Stimulated activated CD4-positive, alpha-beta T cell treated with anti-CD3 and anti-CD28 coated beads, Interleukin-1b, Interleukin-23, amount 100 ng/mL, for 4 hours (primary cell): ENCODE measurements at regions not wholly inside any gene's neighbourhood (a gene's known extent, or its start where the extent isn't known, plus 50 kb on each side); places are given as distances from the start of the nearest gene placed in this dataset.

Experiments used
- DNase-seq, 2 donors: peaks; one replicate each; pipeline ENCODE4 v3.0.0-alpha.2; 2020; ENCODE audit warnings: low read depth in 2 of 2

GRCh38 chr3:110743984-110744383 lies 327.6 kb upstream of the NECTIN3 start:
- DNase-seq = no peak

DNA sequence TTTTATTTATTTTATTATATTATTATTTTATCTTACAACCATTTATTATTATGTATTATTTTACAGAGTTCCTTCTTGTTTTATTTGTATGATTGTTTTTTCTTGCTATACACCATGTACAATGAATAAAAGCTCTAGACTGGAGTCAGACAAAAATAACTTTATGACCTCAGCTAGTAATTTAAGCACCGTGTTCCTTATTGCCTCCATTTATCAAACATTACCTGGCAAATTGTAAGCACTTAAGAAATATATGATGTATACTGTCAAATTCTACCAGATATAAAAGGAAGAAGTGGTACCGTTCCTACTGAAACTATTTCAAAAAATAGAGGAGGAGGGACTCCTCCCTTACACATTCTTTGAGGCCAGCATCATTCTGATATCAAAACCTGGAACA lies 326.9 kb upstream of the NECTIN3 start:
- no peak for DNase-seq

GRCh38 chr3:110749006-110749405 lies 322.6 kb upstream of the NECTIN3 start:
- DNase-seq = no peak

GRCh38 chr3:110750201-110750600 lies 321.4 kb upstream of the NECTIN3 start:
- no peak for DNase-seq

DNA sequence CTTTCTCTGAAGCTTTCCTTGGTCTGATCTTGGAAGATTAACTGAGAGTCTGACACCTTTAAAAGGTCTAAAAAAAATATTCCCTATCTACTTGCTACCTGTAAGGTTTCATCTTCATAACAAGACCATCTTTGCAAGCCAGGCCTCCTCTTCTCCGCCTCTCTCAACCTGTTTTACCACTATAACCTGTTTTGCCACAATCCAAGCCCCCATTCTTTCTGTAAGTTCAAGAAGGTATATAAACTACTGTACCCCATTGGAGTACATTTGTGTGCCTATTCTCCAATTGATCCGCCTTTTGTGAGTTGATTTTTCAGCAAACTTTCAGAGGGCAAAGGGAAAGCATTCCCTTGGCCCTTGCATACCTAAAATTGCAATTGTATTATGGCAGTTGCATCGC lies 319.3 kb upstream of the NECTIN3 start:
- no peak for DNase-seq

DNA sequence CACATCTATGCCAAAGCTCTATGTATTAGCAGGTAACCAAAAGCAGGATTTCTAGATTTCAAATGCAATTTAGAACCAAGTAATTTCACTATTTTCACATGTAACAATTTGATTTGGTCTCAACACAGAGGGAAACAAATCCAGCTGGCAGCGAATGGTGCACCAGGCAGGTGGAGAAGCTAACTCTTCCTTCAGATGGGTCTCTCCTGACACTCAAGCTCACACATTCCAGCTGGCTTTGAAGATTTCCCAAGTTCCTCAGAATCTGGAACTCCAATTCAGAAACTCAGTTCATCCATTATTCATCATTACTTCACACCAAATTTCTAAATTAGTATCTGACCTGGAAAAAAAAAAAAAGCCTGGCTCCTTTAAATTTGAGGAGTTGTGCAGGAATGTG lies 318.1 kb upstream of the NECTIN3 start:
- DNase-seq = no peak

- DNase-seq = no peak
Observed at GRCh38 chr3:110754212-110754916, 317.3 kb upstream of the NECTIN3 start.

GRCh38 chr3:110755345-110755744 lies 316.3 kb upstream of the NECTIN3 start:
- no peak for DNase-seq

GRCh38 chr3:110756705-110757104 lies 314.9 kb upstream of the NECTIN3 start:
- no peak for DNase-seq

DNA sequence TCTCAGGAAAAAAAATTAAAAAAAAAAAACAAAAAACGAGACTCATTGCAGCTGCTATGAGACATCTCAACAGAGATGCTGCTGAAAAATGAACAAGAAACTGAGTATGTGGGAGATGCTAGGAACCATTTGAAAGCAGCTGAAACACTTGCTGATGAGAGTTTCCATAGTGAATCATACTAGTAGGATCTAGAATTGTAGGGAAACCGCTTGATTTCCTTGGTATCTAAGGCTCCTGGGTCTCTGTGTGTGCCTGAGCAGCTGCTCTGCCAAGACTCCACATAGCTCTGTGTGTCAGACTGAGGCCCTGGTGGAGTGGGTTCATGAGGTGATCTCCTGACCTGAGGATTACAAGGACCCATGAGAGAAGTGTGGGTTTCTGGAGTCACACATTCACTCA lies 313.4 kb upstream of the NECTIN3 start:
- DNase-seq = no peak

- no peak for DNase-seq
Observed at GRCh38 chr3:110767156-110767555, 304.5 kb upstream of the NECTIN3 start.

DNA sequence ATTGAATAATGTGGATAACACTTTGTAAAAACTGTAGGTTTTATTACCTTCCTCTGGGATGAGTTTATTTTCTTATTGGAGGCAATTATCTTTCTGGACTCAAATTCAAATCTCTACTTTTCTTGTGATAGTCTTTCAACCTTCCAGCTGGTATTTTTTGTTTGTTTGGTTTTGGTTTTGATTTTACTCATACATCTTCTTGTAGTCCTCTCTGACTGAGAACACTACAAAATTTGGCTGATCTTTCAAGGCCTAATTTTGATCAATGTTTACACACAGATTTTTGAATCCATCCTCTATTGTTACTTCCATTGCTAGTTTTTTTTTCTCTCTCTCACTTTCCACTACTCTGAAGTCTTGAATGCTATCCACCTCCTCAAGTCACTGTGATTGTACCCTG lies 303.8 kb upstream of the NECTIN3 start:
- DNase-seq = no peak

DNA sequence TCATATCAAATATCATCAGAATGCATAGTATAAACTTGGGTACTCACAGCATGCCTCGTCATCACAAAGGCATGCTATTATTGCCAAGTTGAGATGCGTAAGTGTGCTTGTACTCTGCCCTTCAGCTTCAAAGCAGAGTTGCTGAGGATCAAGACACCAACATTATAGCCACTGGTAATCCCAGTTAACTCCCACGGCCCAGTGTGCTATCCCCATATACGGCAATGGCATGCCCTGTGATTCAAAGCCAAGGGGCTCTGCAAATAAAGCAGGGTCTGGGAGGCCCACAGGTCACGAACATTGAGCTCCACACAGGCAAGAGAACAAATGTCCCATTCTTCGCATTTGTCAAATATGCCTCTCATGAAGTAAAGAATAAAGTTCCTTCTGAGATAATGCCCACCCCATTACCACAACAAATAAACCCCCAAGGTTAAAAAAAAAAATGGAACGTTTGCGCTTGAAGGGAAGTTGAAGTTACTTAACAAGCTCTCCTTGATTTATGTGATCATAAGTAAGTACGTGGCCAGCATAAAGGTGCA lies 298.1 kb upstream of the NECTIN3 start:
- no peak for DNase-seq

- DNase-seq = no peak
Observed at GRCh38 chr3:110774496-110775265, 296.9 kb upstream of the NECTIN3 start.

- no peak for DNase-seq
Observed at GRCh38 chr3:110779581-110779980, 292.0 kb upstream of the NECTIN3 start.

DNA sequence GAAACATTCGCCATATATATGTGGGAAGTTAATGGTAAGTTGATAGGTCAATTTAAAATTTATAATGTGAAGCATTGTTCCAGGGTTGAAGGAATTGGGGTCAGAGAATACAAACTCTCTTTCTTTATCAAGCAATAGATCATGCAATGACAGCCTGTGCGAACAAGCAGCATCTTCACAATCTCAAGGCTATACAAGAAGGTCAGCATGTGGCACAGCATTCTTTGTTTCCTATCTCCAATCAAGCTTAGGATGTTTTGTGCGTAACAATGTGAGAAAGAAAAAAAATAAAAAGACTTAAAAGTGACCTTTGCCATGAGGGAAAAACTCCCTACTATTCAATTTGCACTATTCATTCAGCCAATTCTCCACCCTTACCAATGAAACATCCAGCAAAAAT lies 288.1 kb upstream of the NECTIN3 start:
- no peak for DNase-seq

DNA sequence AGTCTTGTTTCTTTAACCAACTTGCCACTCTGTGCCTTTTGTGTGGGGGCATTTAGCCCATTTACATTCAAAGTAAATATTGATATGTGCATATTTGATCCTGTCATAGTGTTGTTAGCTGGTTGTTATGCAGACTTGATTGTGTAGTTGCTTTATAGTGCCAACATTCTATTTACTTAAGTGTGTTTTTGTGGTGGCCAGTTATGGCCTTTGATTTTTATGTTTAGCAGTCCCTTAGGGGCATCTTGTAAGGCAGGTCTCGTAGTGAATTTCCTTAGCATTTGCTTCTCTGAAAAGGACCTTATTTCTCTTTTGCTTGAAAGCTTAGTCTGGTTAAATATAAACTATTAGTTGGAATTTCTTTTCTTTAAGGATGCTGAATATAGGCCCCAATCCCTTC lies 282.8 kb upstream of the NECTIN3 start:
- no peak for DNase-seq

DNA sequence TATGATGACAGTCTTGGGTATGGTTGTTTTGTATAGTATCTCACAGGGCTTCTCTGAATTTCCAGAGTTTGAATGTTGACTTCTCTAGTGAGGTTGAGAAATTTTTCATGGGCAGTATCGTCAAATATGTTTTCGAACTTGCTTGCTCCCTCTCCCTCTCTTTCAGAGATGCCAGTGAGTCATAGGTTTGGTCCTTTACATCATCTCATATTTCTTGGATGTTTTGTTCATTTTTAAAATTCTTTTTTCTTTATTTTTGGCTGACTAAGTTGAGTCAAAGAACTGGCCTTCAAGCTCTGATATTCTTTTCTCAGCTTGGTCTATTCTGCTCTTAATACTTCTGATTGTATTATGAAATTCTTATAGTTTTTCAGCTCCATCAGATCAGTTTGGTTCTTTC lies 282.3 kb upstream of the NECTIN3 start:
- DNase-seq = no peak

- no peak for DNase-seq
Observed at GRCh38 chr3:110790631-110791030, 281.0 kb upstream of the NECTIN3 start.

DNA sequence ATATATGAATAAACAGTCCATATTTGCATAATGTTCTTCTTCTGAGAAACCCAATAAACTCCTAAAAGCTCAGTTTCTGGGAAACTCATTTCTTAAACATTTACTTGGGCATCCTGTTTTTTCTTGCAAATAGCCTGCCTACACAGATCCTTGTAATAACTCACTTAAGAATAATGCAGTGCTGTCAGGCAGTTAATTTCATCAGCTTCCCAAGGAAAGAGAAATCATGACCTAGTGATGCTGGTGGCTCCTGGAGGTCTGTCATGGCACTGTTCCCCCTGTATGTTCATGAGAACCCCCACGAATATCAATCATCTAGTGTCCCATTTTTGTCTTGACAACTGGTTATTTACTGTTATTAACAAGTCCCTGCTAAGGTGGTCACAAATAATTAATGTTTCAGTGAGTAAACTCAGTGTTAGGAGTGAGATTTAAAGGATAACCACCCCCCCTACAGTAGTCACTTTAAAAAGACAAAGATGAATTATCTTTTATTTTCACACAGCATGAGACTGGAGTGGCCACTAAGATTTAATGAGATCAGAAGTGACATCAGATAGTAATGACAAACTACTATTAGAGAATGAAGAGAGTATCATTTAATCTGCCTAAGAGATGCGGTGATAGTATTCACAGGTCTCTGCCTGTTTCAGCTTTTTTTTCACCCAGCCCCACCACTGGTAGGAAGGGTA lies 279.5 kb upstream of the NECTIN3 start:
- no peak for DNase-seq

DNA sequence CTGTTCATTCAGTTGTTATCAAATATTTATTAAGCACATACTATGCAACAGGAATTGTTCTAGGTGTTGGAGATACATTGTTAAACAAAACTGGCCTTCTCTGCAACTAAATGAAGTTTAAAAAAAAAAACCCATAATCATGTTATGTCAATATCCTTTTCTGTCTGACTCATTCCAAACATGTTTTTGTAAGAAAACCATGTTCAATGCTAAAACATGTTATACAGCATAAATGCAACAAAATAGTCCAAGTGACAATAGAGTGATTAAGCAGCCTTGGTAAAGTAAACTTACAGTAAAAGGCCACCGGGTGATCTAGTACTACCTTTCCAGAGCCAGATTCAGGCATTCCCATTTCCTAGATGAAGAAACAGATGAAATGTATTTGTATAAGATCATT lies 278.0 kb upstream of the NECTIN3 start:
- DNase-seq = no peak

GRCh38 chr3:110795163-110795562 lies 276.5 kb upstream of the NECTIN3 start:
- no peak for DNase-seq

GRCh38 chr3:110799271-110799670 lies 272.3 kb upstream of the NECTIN3 start:
- no peak for DNase-seq
